OCI-LY3 (cell line): ENCODE measurements at regions not wholly inside any gene's neighbourhood (a gene's known extent, or its start where the extent isn't known, plus 50 kb on each side); places are given as distances from the start of the nearest gene placed in this dataset.

Experiments
- H2AFZ ChIP-seq: fragments of 200-600, 300-600 bp; shearing (Covaris generic); 2 replicates; pipeline ENCODE4 v1.6.0; 2014; ENCODE audit warnings: antibody characterized with exemption, low read depth, low read length
- H3K27ac ChIP-seq: fragments of 200-600, 300-600 bp; sonication (generic); 2 replicates; pipeline ENCODE4 v1.5.1; 2014; ENCODE audit warnings: mild to moderate bottlenecking, low read length, moderate library complexity, mixed read lengths
- H3K27me3 ChIP-seq: fragments of 200-600, 300-600 bp; sonication (generic); 2 replicates; pipeline ENCODE4 v1.6.1; 2014; ENCODE audit warnings: low read depth, low read length, mixed read lengths
- H3K36me3 ChIP-seq: fragments of 200-600, 300-600 bp; sonication (generic); replicated peaks from 2 replicates; pipeline ENCODE3; 2014; ENCODE audit warnings: low read depth, low read length, mixed read lengths
- H3K4me1 ChIP-seq: fragments of 300-600, 200-600 bp; sonication (generic); 2 replicates; pipeline ENCODE4 v1.6.1; 2014; ENCODE audit warnings: low read length, mixed read lengths
- H3K4me2 ChIP-seq: fragments of 200-600, 300-600 bp; sonication (generic); 2 replicates; pipeline ENCODE4 v1.6.1; 2014; ENCODE audit warnings: low read length, mixed read lengths
- H3K4me3 ChIP-seq: fragments of 300-600, 200-600 bp; sonication (generic); 2 replicates; pipeline ENCODE4 v1.5.1; 2014; ENCODE audit warnings: antibody characterized with exemption, mild to moderate bottlenecking, low read length, moderate library complexity
- H3K79me2 ChIP-seq: fragments of 300-600, 200-600 bp; shearing (Covaris generic); 2 replicates; pipeline ENCODE4 v1.6.1; 2014; ENCODE audit warnings: mild to moderate bottlenecking, low read length, mixed read lengths
- H3K9ac ChIP-seq: fragments of 300-600, 200-600 bp; shearing (Covaris generic); 2 replicates; pipeline ENCODE4 v1.6.0; 2014; ENCODE audit warnings: mild to moderate bottlenecking, low read length, moderate library complexity
- H3K9me3 ChIP-seq: fragments of 200-600, 300-600 bp; shearing (Covaris generic); 2 replicates; pipeline ENCODE4 v1.6.1; 2014; ENCODE audit warnings: low read length, mixed read lengths; ENCODE audit not compliant: insufficient read depth
- H4K20me1 ChIP-seq: fragments of 200-600, 300-600 bp; sonication (generic); 2 replicates; pipeline ENCODE4 v1.6.1; 2016; ENCODE audit warnings: low read length, mixed read lengths; ENCODE audit not compliant: insufficient read depth
- EZH2phosphoT487 ChIP-seq: fragments of 200-600 bp; shearing (Covaris generic); IDR thresholded peaks from 2 replicates; pipeline ENCODE4 v1.6.1; 2018; ENCODE audit warnings: antibody characterized with exemption, mixed run types, low read depth
- TF ChIP-seq, protein P1 (sequence below): fragments of 200-600, 300-600 bp; sonication (generic); IDR thresholded peaks from 2 replicates; pipeline ENCODE4 v1.5.1; 2014; ENCODE audit warnings: antibody characterized with exemption, low read length, low read depth

DNA sequence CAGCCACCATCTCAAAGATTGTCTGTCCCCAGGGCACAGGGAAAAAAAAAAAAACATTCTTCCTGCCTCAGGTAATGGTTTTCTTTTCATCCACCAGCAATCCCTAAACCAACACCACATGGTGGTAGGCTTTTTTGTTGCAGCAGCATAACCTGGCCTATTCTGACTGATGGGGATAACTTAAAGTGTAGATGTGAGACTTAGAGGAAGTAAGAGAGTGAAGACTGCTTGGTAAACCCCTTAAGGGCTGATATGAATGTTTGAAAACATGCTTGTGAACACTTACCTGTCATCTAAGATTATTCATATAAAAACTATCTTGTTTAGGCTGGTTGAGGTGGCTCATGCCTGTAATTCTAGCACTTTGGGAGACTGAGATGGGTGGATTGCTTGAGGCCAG is 130.2 kb upstream of the RAP1B start:
- no peaks in the 10 kb centered on the region for H3K79me2 ChIP-seq
- no peak overlapping the region for H3K9ac ChIP-seq
- no peak overlapping the region for H3K4me2 ChIP-seq
- H4K20me1 ChIP-seq = no peaks in the 10 kb centered on the region
- peaks cover 5% of the 10 kb centered on the region; the same call in 1 of the 2 replicates for H3K4me1 ChIP-seq
- H3K27ac ChIP-seq = no peak overlapping the region
- H3K9me3 ChIP-seq = no peaks in the 10 kb centered on the region
- no peaks in the 10 kb centered on the region for H3K36me3 ChIP-seq
- H3K4me3 ChIP-seq = no peak overlapping the region
- no peaks in the 10 kb centered on the region for H3K27me3 ChIP-seq
- no peak overlapping the region for H2AFZ ChIP-seq
- TF ChIP-seq EZH2phosphoT487 = no peak
- TF ChIP-seq, protein P1, sequence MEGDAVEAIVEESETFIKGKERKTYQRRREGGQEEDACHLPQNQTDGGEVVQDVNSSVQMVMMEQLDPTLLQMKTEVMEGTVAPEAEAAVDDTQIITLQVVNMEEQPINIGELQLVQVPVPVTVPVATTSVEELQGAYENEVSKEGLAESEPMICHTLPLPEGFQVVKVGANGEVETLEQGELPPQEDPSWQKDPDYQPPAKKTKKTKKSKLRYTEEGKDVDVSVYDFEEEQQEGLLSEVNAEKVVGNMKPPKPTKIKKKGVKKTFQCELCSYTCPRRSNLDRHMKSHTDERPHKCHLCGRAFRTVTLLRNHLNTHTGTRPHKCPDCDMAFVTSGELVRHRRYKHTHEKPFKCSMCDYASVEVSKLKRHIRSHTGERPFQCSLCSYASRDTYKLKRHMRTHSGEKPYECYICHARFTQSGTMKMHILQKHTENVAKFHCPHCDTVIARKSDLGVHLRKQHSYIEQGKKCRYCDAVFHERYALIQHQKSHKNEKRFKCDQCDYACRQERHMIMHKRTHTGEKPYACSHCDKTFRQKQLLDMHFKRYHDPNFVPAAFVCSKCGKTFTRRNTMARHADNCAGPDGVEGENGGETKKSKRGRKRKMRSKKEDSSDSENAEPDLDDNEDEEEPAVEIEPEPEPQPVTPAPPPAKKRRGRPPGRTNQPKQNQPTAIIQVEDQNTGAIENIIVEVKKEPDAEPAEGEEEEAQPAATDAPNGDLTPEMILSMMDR = no peak

DNA sequence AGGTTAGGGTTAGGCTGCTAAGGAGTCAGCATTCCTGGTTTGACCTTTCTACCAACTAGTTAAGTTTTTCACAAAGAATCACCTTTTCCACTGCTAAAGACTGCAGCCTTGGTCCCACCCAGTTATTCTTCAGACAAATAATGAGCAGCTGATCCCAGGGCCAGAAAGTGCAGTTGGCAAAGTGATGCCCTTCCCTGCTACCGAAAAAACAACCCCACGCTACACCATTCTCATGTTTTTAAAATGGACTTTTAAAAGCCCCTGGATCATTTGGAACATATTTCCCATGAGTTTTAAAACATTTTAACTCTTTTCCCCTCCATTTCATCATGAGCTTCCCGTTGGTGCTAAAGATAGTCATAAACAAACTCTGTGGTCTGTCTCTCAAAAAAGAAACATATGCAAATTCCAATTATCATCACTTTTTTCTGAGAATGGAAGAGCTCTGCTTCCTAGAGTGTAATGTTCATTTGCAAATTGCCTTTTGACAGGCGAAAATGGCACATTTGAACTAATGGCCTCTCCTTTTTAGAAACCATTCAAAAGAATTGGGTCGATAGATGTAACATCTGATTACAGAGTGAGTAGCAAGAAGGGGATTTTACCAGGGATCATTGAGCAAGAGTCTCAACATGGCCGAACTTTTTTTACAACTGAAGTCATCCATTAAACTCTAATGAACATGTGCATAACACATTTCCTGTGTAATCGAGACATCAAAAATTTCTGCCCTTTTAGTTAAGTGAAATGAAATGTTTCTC is 129.3 kb upstream of the RAP1B start:
- H3K9me3 ChIP-seq = no peaks in the 10 kb centered on the region
- TF ChIP-seq, protein P1 = no peak
- TF ChIP-seq EZH2phosphoT487 = no peak
- H3K4me1 ChIP-seq = peaks cover 5% of the 10 kb centered on the region; the same call in 1 of the 2 replicates
- H3K4me3 ChIP-seq = no peak overlapping the region
- H3K27ac ChIP-seq = no peak overlapping the region
- H2AFZ ChIP-seq = no peak overlapping the region; the same call in 1 of the 2 replicates
- H3K36me3 ChIP-seq = no peaks in the 10 kb centered on the region
- H3K9ac ChIP-seq = no peak overlapping the region
- no peaks in the 10 kb centered on the region for H3K79me2 ChIP-seq
- no peak overlapping the region for H3K4me2 ChIP-seq
- no peaks in the 10 kb centered on the region for H4K20me1 ChIP-seq
- H3K27me3 ChIP-seq = no peaks in the 10 kb centered on the region

- H3K27ac ChIP-seq = no peak overlapping the region
- no peak for TF ChIP-seq EZH2phosphoT487
- TF ChIP-seq, protein P1 = no peak
- no peak overlapping the region for H3K4me2 ChIP-seq
- H3K9ac ChIP-seq = no peak overlapping the region
- no peaks in the 10 kb centered on the region for H3K27me3 ChIP-seq
- peaks cover 5% of the 10 kb centered on the region; the same call in 1 of the 2 replicates for H3K4me1 ChIP-seq
- no peaks in the 10 kb centered on the region for H3K36me3 ChIP-seq
- no peaks in the 10 kb centered on the region for H3K9me3 ChIP-seq
- no peaks in the 10 kb centered on the region for H4K20me1 ChIP-seq
- H2AFZ ChIP-seq = no peak overlapping the region
- H3K4me3 ChIP-seq = no peak overlapping the region
- H3K79me2 ChIP-seq = no peaks in the 10 kb centered on the region
Measured at GRCh38 chr12:68482014-68482413, 128.7 kb upstream of the RAP1B start.

DNA sequence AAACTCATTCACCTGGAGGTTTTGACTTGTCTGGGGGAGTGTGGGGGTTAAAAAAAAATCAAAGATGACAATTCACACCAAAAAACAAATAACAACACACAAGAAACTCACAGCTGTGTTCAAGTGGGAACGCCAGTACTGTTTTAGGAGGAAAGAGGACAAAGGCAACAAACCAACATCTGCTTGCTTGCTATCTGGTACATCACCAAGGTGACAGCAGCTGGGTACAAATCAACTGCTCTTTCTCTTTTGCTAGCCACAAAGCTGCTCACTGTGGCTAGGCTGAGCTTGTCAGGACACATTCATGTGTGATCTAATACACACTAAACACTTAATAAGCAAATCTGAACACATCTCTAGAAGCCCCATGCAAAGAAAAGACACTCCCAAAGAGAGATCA is 128.0 kb upstream of the RAP1B start:
- TF ChIP-seq EZH2phosphoT487 = no peak
- TF ChIP-seq, protein P1 = no peak
- H3K4me3 ChIP-seq = no peak overlapping the region
- no peak overlapping the region for H3K4me2 ChIP-seq
- H2AFZ ChIP-seq = no peak overlapping the region
- H3K9ac ChIP-seq = no peak overlapping the region
- H3K4me1 ChIP-seq = peaks cover 5% of the 10 kb centered on the region; the same call in 1 of the 2 replicates
- H3K36me3 ChIP-seq = no peaks in the 10 kb centered on the region
- H3K27ac ChIP-seq = no peak overlapping the region
- H3K9me3 ChIP-seq = no peaks in the 10 kb centered on the region
- no peaks in the 10 kb centered on the region for H4K20me1 ChIP-seq
- H3K27me3 ChIP-seq = no peaks in the 10 kb centered on the region
- H3K79me2 ChIP-seq = no peaks in the 10 kb centered on the region
